Prostate gland (tissue), 2 donors: ENCODE measurements at regions not wholly inside any gene's neighbourhood (a gene's known extent, or its start where the extent isn't known, plus 50 kb on each side); places are given as distances from the start of the nearest gene placed in this dataset.

Experiments used
- CTCF ChIP-seq, 4 experiments: fragments of 200-600 bp in 2 of 4; fragments of 450-650 bp in 2 of 4; sonication (generic) in 2 of 4; IDR thresholded peaks; 1 replicate in 3 of 4; 2 replicates in 1 of 4; pipeline ENCODE4 v1.5.1; 2016 to 2019; ENCODE audit warnings: antibody characterized with exemption in 4 of 4, mild to moderate bottlenecking in 2 of 4, moderate library complexity in 2 of 4
- POLR2A ChIP-seq: fragments of 450-650 bp; IDR thresholded peaks from one replicate; pipeline ENCODE4 v1.6.1; 2016; ENCODE audit warnings: antibody characterized with exemption, mild to moderate bottlenecking
- POLR2AphosphoS5 ChIP-seq: sonication (generic); formaldehyde crosslinking; IDR thresholded peaks from one replicate; pipeline ENCODE4 v1.6.1; 2017; ENCODE audit warnings: antibody characterized with exemption

GRCh38 chr6:167481307-167481926 lies 156.5 kb downstream of the TTLL2 start:
- TF ChIP-seq CTCF (IDR thresholded peaks at IDR 0.05): no peak
- TF ChIP-seq POLR2A: no peak
- TF ChIP-seq POLR2AphosphoS5: no peak
